Spleen (tissue), 11 donors: ENCODE measurements at regions not wholly inside any gene's neighbourhood (a gene's known extent, or its start where the extent isn't known, plus 50 kb on each side); places are given as distances from the start of the nearest gene placed in this dataset.

Experiments
- DNase-seq: peaks from one replicate; pipeline ENCODE4 v3.0.0-alpha.2; 2020
- H3K27ac ChIP-seq, 8 donors: fragments of 200-600 bp; sonication (generic) in 7 of 8; 1 replicate in 4 of 8; 2 replicates in 4 of 8; pipeline versions ENCODE4 v1.5.0 to v1.8.0; 2016 to 2021; ENCODE audit warnings: inconsistent platforms in 4 of 8, mild to moderate bottlenecking in 4 of 8, moderate library complexity in 1 of 8
- H3K27me3 ChIP-seq, 7 donors: fragments of 200-600 bp; sonication (generic) in 6 of 7; replicated peaks in 1 of 7; 1 replicate in 4 of 7; 2 replicates in 3 of 7; pipeline versions ENCODE4 v1.5.0 to v1.8.0; 2016 to 2021; ENCODE audit warnings: inconsistent platforms in 3 of 7, mild to moderate bottlenecking in 1 of 7
- H3K36me3 ChIP-seq, 6 donors: fragments of 200-600 bp; sonication (generic) in 5 of 6; 1 replicate in 4 of 6; 2 replicates in 2 of 6; pipeline versions ENCODE4 v1.5.0 to v1.8.0; 2016 to 2021; ENCODE audit warnings: inconsistent platforms in 2 of 6
- H3K4me1 ChIP-seq, 6 donors: fragments of 200-600 bp; sonication (generic) in 5 of 6; 1 replicate in 3 of 6; 2 replicates in 3 of 6; pipeline versions ENCODE4 v1.5.0 to v1.8.0; 2016 to 2021; ENCODE audit warnings: inconsistent platforms in 3 of 6
- H3K4me3 ChIP-seq, 8 donors: fragments of 200-600 bp; sonication (generic) in 7 of 8; 1 replicate in 4 of 8; 2 replicates in 4 of 8; pipeline versions ENCODE4 v1.5.0 to v1.8.0; 2016 to 2021; ENCODE audit warnings: inconsistent platforms in 4 of 8, mild to moderate bottlenecking in 4 of 8, moderate library complexity in 2 of 8
- H3K9me3 ChIP-seq, 8 donors: fragments of 200-600 bp; sonication (generic) in 7 of 8; 1 replicate in 4 of 8; 2 replicates in 4 of 8; pipeline versions ENCODE4 v1.5.0 to v1.8.0; 2016 to 2021; ENCODE audit warnings: inconsistent platforms in 4 of 8
- CTCF ChIP-seq, 11 experiments: fragments of 200-600 bp in 7 of 11; fragments of 450-650 bp in 4 of 11; sonication (generic) in 4 of 11; IDR thresholded peaks in 8 of 11; conservative IDR thresholded peaks in 3 of 11; 1 replicate in 7 of 11; 2 replicates in 4 of 11; pipeline versions ENCODE4 v1.4.0 to v1.8.0; 2016 to 2021; ENCODE audit warnings: antibody characterized with exemption in 11 of 11, inconsistent platforms in 4 of 11, mild to moderate bottlenecking in 1 of 11
- POLR2A ChIP-seq, 3 donors: fragments of 450-650 bp; IDR thresholded peaks; one replicate each; pipeline ENCODE4 v1.5.1; 2017; ENCODE audit warnings: antibody characterized with exemption in 3 of 3, mild to moderate bottlenecking in 1 of 3
- POLR2AphosphoS5 ChIP-seq, 3 donors: sonication (generic); formaldehyde crosslinking; IDR thresholded peaks; one replicate each; pipeline ENCODE4 v1.5.1; 2017; ENCODE audit warnings: antibody characterized with exemption in 3 of 3
- WGBS, 5 donors: extraction: QIAGEN DNeasy Blood & Tissue Kit in 3 of 5; methylation state at CpG; one replicate each; pipeline versions ENCODE4 v1.1.5 to v1.1.7; 2013 to 2018; 5-methylcytosine and 5-hydroxymethylcytosine counted together
- intact Hi-C: fragments of 100-400 bp; cut with DNase I; formaldehyde crosslinking; loops from one replicate; pipeline ENCODE4 v1.15.0; 2023; ENCODE audit warnings: low total_unique reads
- donor health status: healthy with polysubstance abuse.
- donor health status: DM: no; HTN: no; CAD: no; lungs with moderate emphysema.
- donor health status: DM: no; HTN: no; CAD: no.
- donor health status: Bipolar disorder and iron deficiency.
- donor health status: healthy.
- donor health status: DM: no; HTN: no; CAD: no.
- donor health status: DM: yes; HTN: yes; CAD: no.

GRCh38 chr17:34699181-34699580, 119.8 kb downstream of the TMEM132E start:
- peaks cover 0 to 40% (median 0%) of the 10 kb centered on the region in 7 donors for H3K27me3 ChIP-seq
- no peak for DNase-seq
- H3K9me3 ChIP-seq, result no peaks in the 10 kb centered on the region
- H3K27ac ChIP-seq, result no peak overlapping the region
- no peaks in the 10 kb centered on the region for H3K36me3 ChIP-seq
- TF ChIP-seq POLR2AphosphoS5 (IDR thresholded peaks at IDR 0.05) (no peak), CTCF (IDR thresholded peaks at IDR 0.05 in 8 of 11, conservative IDR thresholded peaks at IDR 0.05 in 3 of 11) (no peak), POLR2A (IDR thresholded peaks at IDR 0.05) (no peak)
- H3K4me3 ChIP-seq, result no peak overlapping the region
- 48 to 60% (median 53%) methylated on average over 4 of the region's 4 CpGs for WGBS, 5 donors
- intact Hi-C loops, result no loop called here
- no peaks in the 10 kb centered on the region for H3K4me1 ChIP-seq

- peaks cover 0 to 19% (median 11%) of the 10 kb centered on the region in 8 donors for H3K9me3 ChIP-seq
- TF ChIP-seq CTCF (IDR thresholded peaks at IDR 0.05 in 8 of 11, conservative IDR thresholded peaks at IDR 0.05 in 3 of 11) (no peak), POLR2AphosphoS5 (IDR thresholded peaks at IDR 0.05) (no peak), POLR2A (IDR thresholded peaks at IDR 0.05) (no peak)
- intact Hi-C loops, result no loop called here
- no peak for DNase-seq
- H3K4me1 ChIP-seq, result no peaks in the 10 kb centered on the region
- H3K36me3 ChIP-seq, result no peaks in the 10 kb centered on the region
- H3K27me3 ChIP-seq, result peaks cover 0 to 29% (median 0%) of the 10 kb centered on the region in 7 donors
- H3K27ac ChIP-seq, result no peak overlapping the region
- H3K4me3 ChIP-seq, result no peak overlapping the region
- WGBS, 5 donors, result 42 to 74% (median 56%) methylated on average over 1 of the region's 1 CpG
Measured at GRCh38 chr17:34692920-34693319, 113.5 kb downstream of the TMEM132E start.
